ENCODE measurements at regions not wholly inside any gene's neighbourhood (a gene's known extent, or its start where the extent isn't known, plus 50 kb on each side); places are given as distances from the start of the nearest gene placed in this dataset.
A peak's percentile ranks its signal among the peaks of the same experiment; 100 is the strongest.

DNA sequence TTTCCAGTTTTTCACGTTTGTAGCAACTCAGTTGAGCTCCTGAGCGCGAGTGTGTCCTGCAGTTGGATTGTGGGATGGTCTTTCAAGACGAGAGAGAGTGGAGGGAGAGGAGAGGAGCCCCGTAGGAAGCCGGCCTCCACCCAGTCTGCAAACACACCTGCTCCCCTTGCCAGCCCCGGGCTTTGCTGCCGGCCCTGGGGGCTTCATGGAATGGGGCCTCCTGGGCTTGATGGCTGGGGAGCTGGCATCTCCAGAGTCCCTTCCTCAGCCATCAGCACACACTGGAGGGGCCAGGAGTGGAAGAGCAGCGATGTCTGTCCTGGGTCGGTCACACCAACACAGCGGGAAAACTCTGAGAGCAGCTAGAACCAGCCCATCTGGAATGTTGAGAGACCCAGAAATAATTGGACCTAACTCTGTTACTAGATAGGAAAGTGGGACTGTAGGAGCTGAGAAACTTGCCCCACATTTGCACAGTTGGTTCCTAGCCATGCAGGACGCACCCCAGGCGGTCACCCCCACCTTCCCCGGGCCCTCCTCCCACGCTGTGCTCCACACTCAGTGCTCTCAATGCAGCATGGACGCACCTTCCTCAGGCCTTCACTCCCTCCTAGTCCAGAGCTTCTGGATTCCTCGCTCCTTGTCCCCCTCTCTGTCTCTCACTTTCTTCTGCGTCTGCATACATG, 69.6 kb downstream of the PTGR3 start:
- Histone ChIP-seq H3K9me3 (replicated peaks; ENCODE audit: low read length) (no peaks in the 10 kb centered on the region), H3K4me2 (ENCODE audit: low read length) (no peak overlapping the region), H3K4me1 (ENCODE audit: control insufficient read depth, insufficient read depth, low read length) (no peaks in the 10 kb centered on the region), H3K27me3 (ENCODE audit: control insufficient read depth, insufficient read depth, low read length) (peaks cover 29% of the 10 kb centered on the region), H3K4me3 (ENCODE audit: low read length) (no peak overlapping the region), H3K9ac (ENCODE audit: low read depth, low read length) (no peak overlapping the region), H3K36me3 (ENCODE audit: insufficient read depth, low read length) (no peaks in the 10 kb centered on the region)

DNA sequence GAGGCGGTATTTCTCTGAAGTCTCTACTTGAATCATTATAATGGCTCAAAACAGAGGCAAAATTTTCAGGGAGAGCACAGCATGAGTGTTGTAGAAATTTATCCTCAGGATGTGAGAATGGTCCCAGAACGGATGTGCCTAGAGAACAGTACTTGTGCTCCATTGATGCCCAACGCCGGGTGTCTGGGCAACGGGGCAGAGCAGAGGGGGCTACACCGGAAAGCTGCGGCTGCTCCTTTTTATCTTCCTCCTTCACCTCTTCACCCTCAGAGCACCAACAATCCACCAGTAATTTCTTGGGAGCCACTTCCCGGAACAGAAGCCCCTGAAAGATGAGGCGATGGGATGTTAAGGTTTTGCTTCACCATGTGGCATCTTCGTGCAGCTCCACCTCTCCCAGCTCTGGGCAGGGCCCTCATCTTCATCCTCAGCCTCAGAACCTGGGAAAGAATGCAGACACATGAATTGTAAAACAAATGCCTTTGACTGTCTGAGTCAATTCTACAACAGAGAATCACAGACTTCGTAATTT, 71.5 kb downstream of the PTGR3 start:
- peaks cover 23% of the 10 kb centered on the region for H3K27me3 ChIP-seq (ENCODE audit: control insufficient read depth, insufficient read depth, low read length)

DNA sequence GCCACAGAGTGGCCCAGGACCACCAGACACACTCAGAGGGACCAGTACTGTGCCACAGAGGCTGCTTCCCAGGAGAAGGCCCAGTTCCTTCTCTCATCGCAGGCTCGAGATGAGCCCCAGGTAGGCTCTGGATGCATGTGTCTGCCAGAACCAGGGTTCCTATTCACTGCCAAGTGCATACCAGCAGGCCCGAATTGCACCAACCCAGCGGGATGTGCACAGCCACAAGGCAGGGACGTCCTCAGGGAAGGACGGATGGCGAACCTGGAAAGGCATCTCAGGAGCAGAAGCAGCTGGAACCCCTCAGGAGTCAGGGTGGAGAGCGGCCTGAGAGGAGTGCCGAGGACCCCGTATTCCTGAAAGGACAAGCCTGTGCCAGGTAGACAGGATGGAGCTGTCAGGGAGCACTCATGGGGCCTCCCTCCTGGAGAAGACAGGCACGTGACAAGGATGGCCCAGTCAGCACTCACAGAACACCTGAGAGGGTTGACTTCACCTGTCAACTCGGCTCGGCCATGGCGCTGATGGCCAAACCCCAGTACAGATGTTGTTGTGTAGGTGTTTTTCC, 73.7 kb downstream of the PTGR3 start:
- Histone ChIP-seq H3K4me1 (ENCODE audit: control insufficient read depth, insufficient read depth, low read length) (peaks cover 15% of the 10 kb centered on the region), H3K9me3 (replicated peaks; ENCODE audit: low read length) (no peaks in the 10 kb centered on the region), H3K4me3 (ENCODE audit: low read length) (no peak overlapping the region), H3K27me3 (ENCODE audit: control insufficient read depth, insufficient read depth, low read length) (peaks cover 9% of the 10 kb centered on the region), H3K36me3 (ENCODE audit: insufficient read depth, low read length) (no peaks in the 10 kb centered on the region), H3K4me2 (ENCODE audit: low read length) (no peak overlapping the region), H3K9ac (ENCODE audit: low read depth, low read length) (no peak overlapping the region)

More for the DNA sequence above, 71.5 kb downstream of the PTGR3 start:
- no peaks in the 10 kb centered on the region for H3K4me1 ChIP-seq (ENCODE audit: control insufficient read depth, insufficient read depth, low read length)
- no peak overlapping the region for H3K9ac ChIP-seq (ENCODE audit: low read depth, low read length)
- no peaks in the 10 kb centered on the region for H3K36me3 ChIP-seq (ENCODE audit: insufficient read depth, low read length)
- no peak overlapping the region for H3K4me2 ChIP-seq (ENCODE audit: low read length)
- no peak overlapping the region for H3K4me3 ChIP-seq (ENCODE audit: low read length)
- H3K9me3 ChIP-seq (replicated peaks; ENCODE audit: low read length), result no peaks in the 10 kb centered on the region

DNA sequence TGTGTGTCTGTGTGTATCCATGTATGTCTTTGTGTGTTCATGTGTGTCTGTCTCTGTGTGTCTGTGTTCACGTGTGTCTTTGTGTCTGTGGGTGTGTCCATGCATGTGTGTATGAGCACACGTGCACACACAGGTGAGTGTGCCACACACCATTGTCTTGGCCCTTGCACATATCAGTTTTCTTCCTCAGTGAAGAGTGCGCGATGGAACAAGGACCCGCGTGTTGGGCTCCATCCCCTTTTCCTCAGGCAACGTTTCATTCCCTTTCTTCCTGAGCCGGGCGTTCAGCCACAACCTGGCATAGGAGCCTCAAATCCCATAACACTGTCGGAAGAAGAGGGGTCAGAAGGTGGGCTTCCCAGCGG, 74.3 kb downstream of the PTGR3 start:
- Histone ChIP-seq H3K27me3 (ENCODE audit: control insufficient read depth, insufficient read depth, low read length) (peaks cover 3% of the 10 kb centered on the region), H3K9me3 (replicated peaks; ENCODE audit: low read length) (no peaks in the 10 kb centered on the region), H3K36me3 (ENCODE audit: insufficient read depth, low read length) (no peaks in the 10 kb centered on the region), H3K4me2 (ENCODE audit: low read length) (no peak overlapping the region), H3K4me1 (ENCODE audit: control insufficient read depth, insufficient read depth, low read length) (peaks cover 16% of the 10 kb centered on the region), H3K4me3 (ENCODE audit: low read length) (no peak overlapping the region), H3K9ac (ENCODE audit: low read depth, low read length) (no peak overlapping the region)

DNA sequence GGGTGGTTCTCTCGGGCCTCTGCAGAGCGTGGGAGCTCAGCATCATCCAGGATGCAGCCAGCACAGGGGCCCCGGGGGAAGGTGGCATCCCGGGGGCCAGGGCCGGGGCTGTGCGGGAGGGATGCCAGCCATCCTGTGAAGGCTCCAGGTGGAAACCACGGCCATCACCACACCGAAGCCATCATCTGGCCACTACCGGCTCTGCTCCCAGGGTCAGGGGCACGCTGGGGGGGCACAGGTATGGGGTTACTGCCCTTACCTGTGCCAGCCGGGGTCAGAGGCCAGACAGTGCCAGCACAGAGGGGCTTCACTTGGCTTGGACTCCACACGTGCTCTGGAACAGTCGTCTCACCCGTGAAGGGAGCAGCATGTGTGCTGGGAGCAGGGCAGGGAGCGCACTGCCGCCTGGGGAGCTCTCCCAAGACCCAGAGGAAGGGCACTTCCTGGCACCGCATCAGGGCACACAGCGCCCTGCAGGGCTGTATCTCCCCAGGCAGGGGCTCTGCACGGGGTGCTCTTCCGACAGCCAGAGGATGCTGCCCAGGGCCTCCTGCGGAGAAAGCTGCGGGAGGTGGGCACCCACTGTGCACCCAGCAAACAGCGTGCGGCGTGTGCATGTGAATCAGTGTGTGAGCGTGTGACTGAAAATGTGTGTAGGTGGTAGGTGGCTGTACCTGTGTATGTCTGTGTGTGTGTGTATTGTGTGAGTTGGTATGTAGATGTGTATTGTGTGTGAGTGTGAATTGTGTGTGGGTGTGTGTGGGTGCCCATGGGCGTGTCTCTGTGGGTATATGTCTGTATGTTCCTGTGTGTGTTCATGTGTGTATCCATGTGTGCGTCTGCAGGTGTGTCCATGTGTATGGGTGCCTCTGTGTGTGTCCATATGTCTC, 75.0 kb downstream of the PTGR3 start:
- Histone ChIP-seq H3K4me3 (ENCODE audit: low read length) (no peak overlapping the region), H3K4me1 (ENCODE audit: control insufficient read depth, insufficient read depth, low read length) (peaks cover 16% of the 10 kb centered on the region), H3K4me2 (ENCODE audit: low read length) (no peak overlapping the region), H3K27me3 (ENCODE audit: control insufficient read depth, insufficient read depth, low read length) (no peaks in the 10 kb centered on the region), H3K36me3 (ENCODE audit: insufficient read depth, low read length) (no peaks in the 10 kb centered on the region), H3K9me3 (replicated peaks; ENCODE audit: low read length) (no peaks in the 10 kb centered on the region), H3K9ac (ENCODE audit: low read depth, low read length) (no peak overlapping the region)

DNA sequence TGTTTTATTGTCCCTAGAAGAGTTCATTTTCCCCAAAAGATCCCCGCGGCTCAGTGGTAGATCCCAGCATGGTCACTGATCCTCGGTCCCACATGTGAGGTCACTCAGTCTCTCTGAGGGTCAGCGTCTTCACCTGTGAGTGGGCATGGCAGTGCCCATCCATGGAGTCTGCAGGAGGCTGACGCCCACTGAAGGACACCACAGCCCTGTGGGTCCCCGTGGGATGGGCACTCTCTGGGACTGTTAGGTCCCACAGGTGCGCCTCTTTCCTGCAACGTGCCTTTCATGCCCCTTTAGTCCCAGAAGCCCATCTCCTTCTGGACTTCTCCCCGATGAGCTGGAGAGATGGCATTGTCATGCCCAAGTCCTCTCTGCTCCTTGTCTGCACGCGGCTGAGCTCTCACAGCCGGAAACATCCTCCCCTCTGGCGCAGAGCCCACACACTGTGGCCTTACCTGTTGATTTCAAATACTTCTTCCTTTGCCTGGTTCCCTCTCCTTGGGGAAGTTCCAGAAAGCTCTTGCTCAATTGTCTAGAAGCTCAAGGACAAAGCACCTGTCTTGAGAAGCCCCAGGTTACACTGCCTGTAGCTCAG, 75.9 kb downstream of the PTGR3 start:
- H3K27me3 ChIP-seq (ENCODE audit: control insufficient read depth, insufficient read depth, low read length), result no peaks in the 10 kb centered on the region
- H3K9ac ChIP-seq (ENCODE audit: low read depth, low read length), result no peak overlapping the region
- H3K9me3 ChIP-seq (replicated peaks; ENCODE audit: low read length), result no peaks in the 10 kb centered on the region
- H3K4me3 ChIP-seq (ENCODE audit: low read length), result no peak overlapping the region
- no peak overlapping the region for H3K4me2 ChIP-seq (ENCODE audit: low read length)
- H3K36me3 ChIP-seq (ENCODE audit: insufficient read depth, low read length), result no peaks in the 10 kb centered on the region
- peaks cover 18% of the 10 kb centered on the region for H3K4me1 ChIP-seq (ENCODE audit: control insufficient read depth, insufficient read depth, low read length)

DNA sequence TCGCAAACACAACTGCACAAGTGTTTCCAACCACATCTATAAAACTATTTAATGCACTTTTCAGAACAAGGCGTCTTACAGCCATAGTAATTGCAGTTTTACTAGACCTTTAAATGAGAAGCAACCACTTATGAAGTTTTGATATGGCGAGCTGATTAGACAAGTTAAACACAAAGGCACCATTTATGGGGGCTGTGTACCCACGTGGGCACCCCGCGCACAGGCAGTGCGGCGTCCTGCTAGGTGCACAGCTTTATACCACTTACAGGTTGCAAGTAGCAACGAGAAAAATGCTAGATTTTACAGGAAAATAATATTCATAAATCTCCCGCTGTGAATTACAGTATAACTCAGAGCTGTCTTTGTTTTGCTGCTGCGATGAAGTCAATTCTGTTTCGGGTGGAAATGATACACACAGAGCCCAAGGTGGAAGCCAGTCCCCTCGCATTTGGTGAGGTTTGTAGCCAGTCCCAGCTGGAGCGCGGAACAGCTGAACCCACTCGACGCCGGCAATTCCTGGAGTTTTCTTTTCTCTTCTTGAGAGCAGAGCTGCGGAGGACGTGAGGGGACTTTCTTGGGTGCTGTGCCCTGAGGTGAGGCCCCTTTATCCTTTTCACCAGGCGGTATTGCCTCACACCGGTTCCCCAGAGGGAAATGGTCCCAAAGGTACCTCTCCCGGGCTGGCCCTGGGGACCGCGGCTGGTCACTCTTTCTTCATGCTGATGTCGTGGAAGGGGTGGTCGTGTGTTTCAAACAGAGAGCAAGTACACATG, 76.7 kb downstream of the PTGR3 start:
- H3K4me1 ChIP-seq (ENCODE audit: control insufficient read depth, insufficient read depth, low read length), result peaks cover 24% of the 10 kb centered on the region

DNA sequence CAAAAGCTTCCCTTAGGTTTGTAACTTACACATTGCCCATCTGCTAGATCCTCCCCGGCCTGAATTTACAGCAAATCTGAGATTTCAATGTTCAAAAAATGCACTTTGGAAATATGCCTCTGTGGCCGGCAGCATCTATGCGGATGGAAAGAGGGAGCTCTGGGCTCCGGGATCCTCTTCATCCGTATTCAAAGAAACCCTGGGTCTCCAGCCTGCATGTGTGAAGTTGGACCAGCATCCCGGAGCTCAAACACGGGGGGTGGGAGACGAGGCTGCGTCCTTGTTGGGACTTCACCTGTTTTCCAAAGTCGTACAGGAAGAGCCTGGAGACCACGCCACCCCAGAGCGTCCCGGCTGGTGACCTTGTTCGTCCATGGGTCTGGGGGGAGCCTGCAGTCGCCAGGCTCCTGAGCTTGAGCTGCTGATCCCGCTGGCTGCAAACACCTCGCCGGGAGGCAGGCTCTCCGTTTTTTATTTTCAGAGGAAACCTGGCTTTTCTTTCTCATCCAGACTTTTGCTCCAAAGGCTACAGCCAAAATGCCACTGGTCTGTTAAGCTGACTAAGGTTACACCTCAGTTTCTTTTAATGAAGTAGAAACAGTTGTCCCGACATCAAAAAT, 77.4 kb downstream of the PTGR3 start:
- H3K4me1 ChIP-seq (ENCODE audit: control insufficient read depth, insufficient read depth, low read length), result peaks cover 24% of the 10 kb centered on the region
- no peaks in the 10 kb centered on the region for H3K27me3 ChIP-seq (ENCODE audit: control insufficient read depth, insufficient read depth, low read length)
- peak overlapping the region; percentile 65 for H3K4me3 ChIP-seq (ENCODE audit: low read length)

More for the DNA sequence above, 76.7 kb downstream of the PTGR3 start:
- H3K4me2 ChIP-seq (ENCODE audit: low read length), result no peak overlapping the region
- no peaks in the 10 kb centered on the region for H3K27me3 ChIP-seq (ENCODE audit: control insufficient read depth, insufficient read depth, low read length)
- H3K9ac ChIP-seq (ENCODE audit: low read depth, low read length), result no peak overlapping the region
- no peaks in the 10 kb centered on the region for H3K9me3 ChIP-seq (replicated peaks; ENCODE audit: low read length)
- H3K4me3 ChIP-seq (ENCODE audit: low read length), result no peak overlapping the region
- H3K36me3 ChIP-seq (ENCODE audit: insufficient read depth, low read length), result no peaks in the 10 kb centered on the region

DNA sequence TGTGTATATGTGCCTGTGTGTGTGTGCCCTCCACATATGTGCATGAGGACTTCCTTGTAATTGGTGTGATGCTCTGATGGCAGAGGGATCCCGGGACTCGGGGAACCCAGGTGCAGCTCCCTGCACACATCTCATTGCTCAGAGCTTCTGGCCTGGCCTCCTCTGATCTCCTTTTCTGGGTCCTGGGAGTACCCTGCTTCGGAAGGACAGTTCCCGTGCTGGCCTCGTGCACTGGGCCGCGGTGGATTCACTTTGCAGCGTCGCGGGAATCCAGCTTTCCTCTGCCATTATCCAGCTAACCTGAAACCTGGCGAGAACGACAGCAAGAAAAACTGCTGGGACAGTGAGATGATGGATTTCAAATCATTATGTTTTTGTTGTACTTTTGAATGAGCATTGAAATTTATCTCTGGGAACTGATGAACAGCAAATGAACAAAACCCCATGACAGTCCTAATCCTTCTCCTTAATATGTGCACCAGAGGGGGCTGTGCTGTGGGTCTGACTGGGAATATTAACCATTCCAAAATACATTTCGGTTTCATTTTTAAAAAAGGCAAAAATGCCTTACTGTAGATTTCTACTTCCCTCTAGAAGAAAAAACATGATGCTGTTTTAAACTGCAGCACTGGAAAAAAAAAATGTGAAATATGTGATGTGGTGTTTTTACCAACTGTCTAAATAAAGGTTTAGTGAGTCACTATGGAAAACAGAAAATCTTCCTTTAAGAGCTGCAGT, 78.2 kb downstream of the PTGR3 start:
- Histone ChIP-seq H3K36me3 (ENCODE audit: insufficient read depth, low read length) (no peaks in the 10 kb centered on the region), H3K4me2 (ENCODE audit: low read length) (peak overlapping the region; percentile 87), H3K27me3 (ENCODE audit: control insufficient read depth, insufficient read depth, low read length) (no peaks in the 10 kb centered on the region), H3K9ac (ENCODE audit: low read depth, low read length) (peak overlapping the region; percentile 49), H3K4me3 (ENCODE audit: low read length) (peak overlapping the region; percentile 65), H3K9me3 (replicated peaks; ENCODE audit: low read length) (no peaks in the 10 kb centered on the region), H3K4me1 (ENCODE audit: control insufficient read depth, insufficient read depth, low read length) (peaks cover 24% of the 10 kb centered on the region)

More for the DNA sequence above, 77.4 kb downstream of the PTGR3 start:
- H3K9me3 ChIP-seq (replicated peaks; ENCODE audit: low read length), result no peaks in the 10 kb centered on the region
- peak overlapping the region; percentile 87 for H3K4me2 ChIP-seq (ENCODE audit: low read length)
- H3K9ac ChIP-seq (ENCODE audit: low read depth, low read length), result peak overlapping the region; percentile 49
- H3K36me3 ChIP-seq (ENCODE audit: insufficient read depth, low read length), result no peaks in the 10 kb centered on the region
